ENCODE measurements at regions not wholly inside any gene's neighbourhood (a gene's known extent, or its start where the extent isn't known, plus 50 kb on each side); places are given as distances from the start of the nearest gene placed in this dataset.
"Not testable (repeated sequence)": the region's sequence is repeated elsewhere in the genome, so short reads cannot be mapped to it uniquely, and the experiment has no call there.

GRCh38 chr4:155592179-155592937, 74.3 kb upstream of the GUCY1A1 start:
- DNase-seq (ENCODE audit: low spot score), result peak; percentile 13

- DNase-seq (ENCODE audit: low spot score), result no peak
These were observed 74.9 kb upstream of the GUCY1A1 start for GRCh38 chr4:155591738-155592143.

- no peak for DNase-seq (ENCODE audit: low spot score)
These were observed 75.7 kb upstream of the GUCY1A1 start for GRCh38 chr4:155590796-155591585.

- DNase-seq (ENCODE audit: low spot score), result no peak
These were observed 78.2 kb upstream of the GUCY1A1 start for GRCh38 chr4:155588437-155588836.

- no peak for DNase-seq (ENCODE audit: low spot score)
These were observed 78.9 kb upstream of the GUCY1A1 start for GRCh38 chr4:155587766-155588165.

GRCh38 chr4:155582971-155583437, 83.6 kb upstream of the GUCY1A1 start:
- DNase-seq (ENCODE audit: low spot score), result no peak

- no peak for DNase-seq (ENCODE audit: low spot score)
These were observed 84.6 kb upstream of the GUCY1A1 start for GRCh38 chr4:155582041-155582440.

- no peak for DNase-seq (ENCODE audit: low spot score)
These were observed 87.8 kb upstream of the GUCY1A1 start for GRCh38 chr4:155578726-155579370.

GRCh38 chr4:155578219-155578618, 88.4 kb upstream of the GUCY1A1 start:
- no peak for DNase-seq (ENCODE audit: low spot score)

- DNase-seq (ENCODE audit: low spot score), result not testable (repeated sequence)
These were observed 92.3 kb upstream of the GUCY1A1 start for GRCh38 chr4:155574329-155574728.

- no peak for DNase-seq (ENCODE audit: low spot score)
These were observed 93.5 kb upstream of the GUCY1A1 start for GRCh38 chr4:155573126-155573525.

- no peak for DNase-seq (ENCODE audit: low spot score)
These were observed 94.4 kb upstream of the GUCY1A1 start for GRCh38 chr4:155572106-155572703.

GRCh38 chr4:155571184-155571944, 95.3 kb upstream of the GUCY1A1 start:
- DNase-seq (ENCODE audit: low spot score), result no peak

- no peak for DNase-seq (ENCODE audit: low spot score)
These were observed 96.0 kb upstream of the GUCY1A1 start for GRCh38 chr4:155570661-155571060.

GRCh38 chr4:155569960-155570515, 96.6 kb upstream of the GUCY1A1 start:
- no peak for DNase-seq (ENCODE audit: low spot score)

GRCh38 chr4:155569471-155569870, 97.2 kb upstream of the GUCY1A1 start:
- DNase-seq (ENCODE audit: low spot score), result no peak

- no peak for DNase-seq (ENCODE audit: low spot score)
These were observed 97.9 kb upstream of the GUCY1A1 start for GRCh38 chr4:155568641-155569220.

- no peak for DNase-seq (ENCODE audit: low spot score)
These were observed 100.3 kb upstream of the GUCY1A1 start for GRCh38 chr4:155566354-155566753.

GRCh38 chr4:155565776-155566175, 100.9 kb upstream of the GUCY1A1 start:
- no peak for DNase-seq (ENCODE audit: low spot score)

- no peak for DNase-seq (ENCODE audit: low spot score)
These were observed 101.3 kb upstream of the GUCY1A1 start for GRCh38 chr4:155565330-155565729.

- DNase-seq (ENCODE audit: low spot score), result no peak
These were observed 101.8 kb upstream of the GUCY1A1 start for GRCh38 chr4:155564880-155565279.
